Mesenchymal stem cell (in vitro differentiated cells and primary cell): ENCODE measurements at regions not wholly inside any gene's neighbourhood (a gene's known extent, or its start where the extent isn't known, plus 50 kb on each side); places are given as distances from the start of the nearest gene placed in this dataset.

ENCODE experiments used
- DNase-seq: peaks from one replicate; pipeline ENCODE4 v3.0.0-alpha.2; 2013
- H2AFZ ChIP-seq: one replicate; pipeline ENCODE4 v1.6.1; 2013; ENCODE audit warnings: low read depth, mild to moderate bottlenecking, control low read depth, inconsistent platforms, low read length, moderate library complexity
- H2AK5ac ChIP-seq: 2 replicates; pipeline ENCODE4 v1.6.1; 2013; ENCODE audit warnings: low read length, moderate library complexity, mild to moderate bottlenecking, inconsistent platforms; ENCODE audit not compliant: severe bottlenecking
- H2BK120ac ChIP-seq: one replicate; pipeline ENCODE4 v1.6.1; 2013; ENCODE audit warnings: low read depth, mild to moderate bottlenecking, inconsistent platforms, low read length, moderate library complexity
- H2BK12ac ChIP-seq, 2 experiments: one replicate each; pipeline ENCODE4 v1.6.1; 2013; ENCODE audit warnings: inconsistent platforms in 2 of 2, low read length in 2 of 2, mild to moderate bottlenecking in 2 of 2, moderate library complexity in 2 of 2, control low read depth in 1 of 2
- H2BK15ac ChIP-seq: one replicate; pipeline ENCODE4 v1.6.1; 2013; ENCODE audit warnings: mild to moderate bottlenecking, low read depth, inconsistent platforms; ENCODE audit not compliant: poor library complexity, severe bottlenecking
- H2BK5ac ChIP-seq: 2 replicates; pipeline ENCODE4 v1.6.1; 2013; ENCODE audit warnings: low read depth, mild to moderate bottlenecking, low read length, control low read depth, inconsistent platforms; ENCODE audit not compliant: poor library complexity, severe bottlenecking
- H3K14ac ChIP-seq, 2 experiments: one replicate each; pipeline ENCODE4 v1.6.1; 2013; ENCODE audit warnings: inconsistent platforms in 2 of 2, low read length in 2 of 2, control low read depth in 1 of 2, mild to moderate bottlenecking in 1 of 2, moderate library complexity in 1 of 2
- H3K18ac ChIP-seq, 2 experiments: one replicate each; pipeline ENCODE4 v1.6.1; 2013; ENCODE audit warnings: inconsistent platforms in 2 of 2, low read length in 2 of 2, control low read depth in 1 of 2, low read depth in 1 of 2, mild to moderate bottlenecking in 1 of 2
- H3K23ac ChIP-seq, 2 experiments: one replicate each; pipeline ENCODE4 v1.6.1; 2013; ENCODE audit warnings: inconsistent platforms in 2 of 2, low read length in 2 of 2, mild to moderate bottlenecking in 2 of 2, moderate library complexity in 2 of 2, control low read depth in 1 of 2
- H3K27ac ChIP-seq: 2 replicates; pipeline ENCODE4 v1.5.1; 2013; ENCODE audit warnings: mild to moderate bottlenecking, moderate library complexity, low read length, control low read depth, inconsistent platforms; ENCODE audit not compliant: poor library complexity, severe bottlenecking
- H3K27me3 ChIP-seq, 2 experiments: 2 replicates each; pipeline versions ENCODE4 v1.6.1 to v1.7.0; 2013; ENCODE audit warnings: low read length in 2 of 2, mild to moderate bottlenecking in 2 of 2, moderate library complexity in 2 of 2, control low read depth in 1 of 2, inconsistent platforms in 1 of 2; ENCODE audit not compliant: control insufficient read depth in 1 of 2, insufficient read depth in 1 of 2
- H3K36me3 ChIP-seq, 2 experiments: 2 replicates each; pipeline versions ENCODE4 v1.6.1 to v1.7.0; 2013; ENCODE audit warnings: low read length in 2 of 2, control low read depth in 1 of 2, inconsistent platforms in 1 of 2, low read depth in 1 of 2, mild to moderate bottlenecking in 1 of 2; ENCODE audit not compliant: insufficient read depth in 2 of 2, control insufficient read depth in 1 of 2
- H3K4ac ChIP-seq, 2 experiments: one replicate each; pipeline ENCODE4 v1.6.1; 2013; ENCODE audit warnings: inconsistent platforms in 2 of 2, low read length in 2 of 2, mild to moderate bottlenecking in 2 of 2, moderate library complexity in 2 of 2, control low read depth in 1 of 2, low read depth in 1 of 2
- H3K4me1 ChIP-seq: 2 replicates; pipeline ENCODE4 v1.6.1; 2013; ENCODE audit warnings: low read depth, low read length, control low read depth; ENCODE audit not compliant: control insufficient read depth, insufficient read depth
- H3K4me2 ChIP-seq: 2 replicates; pipeline ENCODE4 v1.6.1; 2013; ENCODE audit warnings: low read length, mild to moderate bottlenecking, inconsistent platforms; ENCODE audit not compliant: poor library complexity, severe bottlenecking
- H3K4me3 ChIP-seq, 2 experiments: 2 replicates each; pipeline versions ENCODE4 v1.5.1 to v1.7.0; 2013; ENCODE audit warnings: low read length in 2 of 2, mild to moderate bottlenecking in 2 of 2, control low read depth in 1 of 2, low read depth in 1 of 2; ENCODE audit not compliant: insufficient read depth in 1 of 2
- H3K79me1 ChIP-seq: replicated peaks from 2 replicates; pipeline ENCODE4 v1.6.1; 2013; ENCODE audit warnings: mild to moderate bottlenecking, control low read depth, low read length, inconsistent platforms; ENCODE audit not compliant: poor library complexity, severe bottlenecking
- H3K9ac ChIP-seq: 2 replicates; pipeline ENCODE4 v1.7.0; 2013; ENCODE audit warnings: mild to moderate bottlenecking, low read length, moderate library complexity
- H3K9me3 ChIP-seq: 2 replicates; pipeline ENCODE4 v1.7.0; 2013; ENCODE audit warnings: mild to moderate bottlenecking, low read length; ENCODE audit not compliant: control insufficient read depth
- H4K8ac ChIP-seq: one replicate; pipeline ENCODE4 v1.6.1; 2013; ENCODE audit warnings: inconsistent platforms, mild to moderate bottlenecking, low read length, moderate library complexity
- H4K91ac ChIP-seq: one replicate; pipeline ENCODE4 v1.6.1; 2013; ENCODE audit warnings: mild to moderate bottlenecking, low read length, inconsistent platforms
- WGBS: methylation state at CpG from one replicate; pipeline ENCODE4 v1.1.7; 2013; ENCODE audit warnings: mixed read lengths; 5-methylcytosine and 5-hydroxymethylcytosine counted together

- Histone ChIP-seq H3K36me3 (no peaks in the 10 kb centered on the region), H3K27me3 (peaks cover 0 to 32% of the 10 kb centered on the region in 2 experiments), H3K9me3 (no peaks in the 10 kb centered on the region), H2BK5ac (no peak overlapping the region), H2BK12ac (no peak overlapping the region), H3K4me1 (no peaks in the 10 kb centered on the region), H2BK120ac (no peak overlapping the region), H3K23ac (no peak overlapping the region), H3K9ac (no peak overlapping the region), H3K14ac (no peak overlapping the region), H2AFZ (no peak overlapping the region), H3K27ac (no peak overlapping the region), H2BK15ac (no peak overlapping the region), H3K4me2 (no peak overlapping the region), H3K79me1 (no peaks in the 10 kb centered on the region), H3K4me3 (no peak overlapping the region), H4K8ac (no peak overlapping the region), H3K4ac (no peak overlapping the region), H3K18ac (no peak overlapping the region), H2AK5ac (no peak overlapping the region), H4K91ac (no peak overlapping the region)
- DNase-seq, result no peak
- WGBS, result 92% methylated on average over 4 of the region's 4 CpGs
These were observed 129.5 kb upstream of the UMPS start for GRCh38 chr3:124600765-124601164.

GRCh38 chr3:124601190-124601589 lies 129.1 kb upstream of the UMPS start:
- H2BK12ac ChIP-seq, result no peak overlapping the region
- no peak overlapping the region for H2BK5ac ChIP-seq
- H3K14ac ChIP-seq, result no peak overlapping the region
- no peak overlapping the region for H2AFZ ChIP-seq
- no peaks in the 10 kb centered on the region for H3K79me1 ChIP-seq
- no peak overlapping the region for H4K8ac ChIP-seq
- no peak overlapping the region for H4K91ac ChIP-seq
- H2BK120ac ChIP-seq, result no peak overlapping the region
- no peak overlapping the region for H3K4me3 ChIP-seq
- H3K9me3 ChIP-seq, result no peaks in the 10 kb centered on the region
- WGBS, result 97% methylated on average over 2 of the region's 2 CpGs
- no peak overlapping the region for H2BK15ac ChIP-seq
- H3K4ac ChIP-seq, result no peak overlapping the region
- H2AK5ac ChIP-seq, result no peak overlapping the region
- no peak for DNase-seq
- no peak overlapping the region for H3K18ac ChIP-seq
- H3K4me2 ChIP-seq, result no peak overlapping the region
- H3K27me3 ChIP-seq, result peaks cover 0 to 32% of the 10 kb centered on the region in 2 experiments
- H3K36me3 ChIP-seq, result no peaks in the 10 kb centered on the region
- no peak overlapping the region for H3K27ac ChIP-seq
- no peaks in the 10 kb centered on the region for H3K4me1 ChIP-seq
- H3K23ac ChIP-seq, result no peak overlapping the region
- H3K9ac ChIP-seq, result no peak overlapping the region

GRCh38 chr3:124602980-124603627 lies 127.1 kb upstream of the UMPS start:
- Histone ChIP-seq H3K4me3 (no peak overlapping the region), H4K91ac (no peak overlapping the region), H3K4ac (no peak overlapping the region)

GRCh38 chr3:124605781-124606579 lies 124.3 kb upstream of the UMPS start:
- Histone ChIP-seq H2BK120ac (no peak overlapping the region), H3K27ac (no peak overlapping the region), H3K27me3 (peaks cover 0 to 16% of the 10 kb centered on the region in 2 experiments), H3K9me3 (no peaks in the 10 kb centered on the region), H3K4me3 (no peak overlapping the region), H4K91ac (no peak overlapping the region), H3K23ac (no peak overlapping the region), H3K9ac (no peak overlapping the region), H2BK15ac (no peak overlapping the region), H3K4me2 (no peak overlapping the region), H3K4me1 (no peaks in the 10 kb centered on the region), H3K18ac (no peak overlapping the region), H2BK5ac (no peak overlapping the region), H2AFZ (no peak overlapping the region), H2BK12ac (no peak overlapping the region), H3K4ac (no peak overlapping the region), H2AK5ac (no peak overlapping the region), H3K36me3 (no peaks in the 10 kb centered on the region), H4K8ac (no peak overlapping the region), H3K79me1 (no peaks in the 10 kb centered on the region), H3K14ac (no peak overlapping the region)
- DNase-seq, result no peak
- 76% methylated on average over 5 of the region's 6 CpGs for WGBS

More at GRCh38 chr3:124602980-124603627, 127.1 kb upstream of the UMPS start:
- Histone ChIP-seq H3K23ac (no peak overlapping the region), H3K4me2 (no peak overlapping the region), H3K18ac (no peak overlapping the region), H3K14ac (no peak overlapping the region), H3K36me3 (no peaks in the 10 kb centered on the region), H2BK5ac (no peak overlapping the region), H2AFZ (no peak overlapping the region), H3K27ac (no peak overlapping the region), H2AK5ac (no peak overlapping the region), H2BK120ac (no peak overlapping the region), H3K79me1 (no peaks in the 10 kb centered on the region), H3K9me3 (no peaks in the 10 kb centered on the region), H2BK15ac (no peak overlapping the region), H3K27me3 (peaks cover 0 to 24% of the 10 kb centered on the region in 2 experiments), H3K4me1 (no peaks in the 10 kb centered on the region), H2BK12ac (no peak overlapping the region), H4K8ac (no peak overlapping the region), H3K9ac (no peak overlapping the region)
- DNase-seq, result no peak
- WGBS, result 74% methylated on average over 4 of the region's 5 CpGs
